ENCODE measurements at regions not wholly inside any gene's neighbourhood (a gene's known extent, or its start where the extent isn't known, plus 50 kb on each side); places are given as distances from the start of the nearest gene placed in this dataset.

DNA sequence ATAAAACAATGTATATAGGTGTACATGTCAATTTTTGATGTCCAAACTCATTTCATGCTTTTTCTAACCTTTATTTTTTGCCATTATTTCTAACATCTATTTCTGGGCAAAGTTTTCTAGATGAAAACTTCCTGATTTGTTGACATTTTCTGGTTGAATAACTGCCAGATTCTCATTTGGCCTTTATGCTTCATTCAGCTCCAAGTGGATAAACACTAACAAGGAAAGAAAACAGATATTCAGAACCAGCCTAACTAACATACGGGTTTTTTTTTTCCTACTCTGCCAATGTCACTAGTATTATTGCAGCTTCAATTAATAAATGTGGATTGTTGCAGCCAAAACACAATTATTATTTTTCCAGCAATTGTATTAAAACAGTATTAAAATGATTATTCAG, 50.9 kb upstream of the RAP1GDS1 start:
- H3K27me3 Mint-ChIP-seq (ENCODE audit: low read depth in 3 of 3) = no peaks in the 10 kb centered on the region
- no peak overlapping the region for H3K27ac Mint-ChIP-seq
- no peak for DNase-seq
- peaks cover 0 to 4% (median 0%) of the 10 kb centered on the region in 3 donors for H3K36me3 Mint-ChIP-seq
- no peak overlapping the region for H3K4me3 Mint-ChIP-seq
- no peaks in the 10 kb centered on the region for H3K4me1 Mint-ChIP-seq
- no peaks in the 10 kb centered on the region for H3K9me3 Mint-ChIP-seq

DNA sequence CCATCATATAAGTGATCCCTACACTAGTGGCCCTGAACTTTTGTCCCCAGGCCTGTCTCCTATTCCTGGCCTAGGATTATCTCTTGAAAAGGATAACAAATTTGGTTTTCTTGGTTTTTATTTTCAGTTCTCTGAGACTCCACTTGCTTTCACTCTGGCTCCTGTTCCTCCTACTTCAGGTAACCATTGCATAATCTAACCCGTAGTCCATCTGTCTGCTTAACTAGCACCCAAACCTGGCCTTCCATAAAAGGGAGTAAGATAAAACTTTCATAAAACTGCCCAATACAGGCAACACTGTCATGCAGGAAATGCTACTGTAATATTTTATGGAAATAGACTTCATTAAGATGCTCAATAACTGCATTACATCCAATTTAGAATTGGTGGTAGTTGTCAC, 52.1 kb upstream of the RAP1GDS1 start:
- H3K27me3 Mint-ChIP-seq (ENCODE audit: low read depth in 3 of 3) = no peaks in the 10 kb centered on the region
- no peak for DNase-seq
- no peak overlapping the region for H3K27ac Mint-ChIP-seq
- no peaks in the 10 kb centered on the region for H3K4me1 Mint-ChIP-seq
- peaks cover 0 to 4% (median 0%) of the 10 kb centered on the region in 3 donors for H3K36me3 Mint-ChIP-seq
- H3K4me3 Mint-ChIP-seq = no peak overlapping the region
- no peaks in the 10 kb centered on the region for H3K9me3 Mint-ChIP-seq

DNA sequence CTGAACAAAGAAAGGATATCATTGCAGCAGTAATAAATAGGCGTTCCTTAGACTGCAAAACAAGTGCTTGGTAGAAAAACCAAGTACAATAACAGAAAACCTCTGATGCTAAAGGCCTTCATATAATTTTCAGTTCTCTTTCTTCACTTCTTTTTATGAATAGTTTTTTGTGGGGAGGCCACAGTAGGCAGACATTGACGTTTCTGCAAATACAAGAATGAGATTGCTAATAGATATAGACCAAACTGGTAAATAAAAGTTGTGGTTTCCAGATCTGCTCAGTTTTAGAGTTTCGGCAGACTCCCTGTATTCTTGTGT, 57.0 kb upstream of the RAP1GDS1 start:
- peaks cover 3 to 15% (median 7%) of the 10 kb centered on the region in 6 donors for H3K9me3 Mint-ChIP-seq
- H3K27ac Mint-ChIP-seq = no peak overlapping the region
- peaks cover 0 to 1% (median 0%) of the 10 kb centered on the region in 3 donors for H3K27me3 Mint-ChIP-seq (ENCODE audit: low read depth in 3 of 3)
- peaks cover 4% of the 10 kb centered on the region in 3 donors for H3K36me3 Mint-ChIP-seq
- H3K4me1 Mint-ChIP-seq = no peaks in the 10 kb centered on the region
- DNase-seq = no peak
- no peak overlapping the region for H3K4me3 Mint-ChIP-seq

DNA sequence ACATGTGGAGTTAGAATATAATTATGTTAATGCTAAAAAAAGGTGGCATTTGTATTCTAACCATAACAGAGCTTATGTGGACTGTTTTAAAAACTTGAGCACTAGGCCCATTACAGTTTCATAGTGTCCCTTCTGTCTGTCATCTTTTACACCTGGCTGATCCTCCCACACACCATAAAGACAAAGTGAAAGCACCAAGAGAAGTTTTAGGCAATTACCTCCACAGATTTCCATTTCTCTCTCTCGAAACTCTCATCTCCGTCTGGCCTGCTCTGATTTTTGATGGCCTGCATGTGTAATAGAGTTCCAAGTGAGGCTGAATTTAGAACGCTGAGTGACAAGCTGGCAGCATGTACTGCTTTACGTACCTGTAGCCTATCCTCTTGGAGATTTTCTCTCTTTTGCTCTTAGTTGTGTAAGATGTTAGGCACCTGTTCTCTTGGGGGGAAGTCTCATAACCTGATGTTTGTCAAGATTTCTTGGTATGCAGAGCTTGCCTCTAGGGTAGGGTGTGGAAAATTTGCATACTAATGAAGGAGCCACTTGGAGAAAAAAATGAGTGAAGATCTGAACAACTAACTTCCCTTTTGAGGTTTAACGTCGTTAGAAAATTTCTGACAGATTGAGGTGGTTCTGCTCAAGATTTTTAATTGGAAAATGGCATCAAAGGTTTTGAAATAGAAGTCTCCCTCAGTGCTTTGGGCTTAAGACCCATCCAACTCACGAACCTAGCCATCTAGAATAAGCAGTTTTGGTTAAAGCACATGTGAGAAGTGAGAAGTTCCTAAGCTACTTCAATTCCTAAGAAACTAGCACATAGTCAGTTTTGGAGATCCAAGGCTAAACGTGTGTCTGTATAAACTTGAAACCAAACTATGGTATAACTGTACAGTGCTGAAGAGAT, 57.6 kb upstream of the RAP1GDS1 start:
- no peak for DNase-seq
- peaks cover 3 to 15% (median 7%) of the 10 kb centered on the region in 6 donors for H3K9me3 Mint-ChIP-seq
- no peaks in the 10 kb centered on the region for H3K4me1 Mint-ChIP-seq
- H3K27ac Mint-ChIP-seq = no peak overlapping the region
- H3K36me3 Mint-ChIP-seq = peaks cover 4% of the 10 kb centered on the region in 3 donors
- H3K27me3 Mint-ChIP-seq (ENCODE audit: low read depth in 3 of 3) = peaks cover 0 to 2% (median 1%) of the 10 kb centered on the region in 3 donors
- H3K4me3 Mint-ChIP-seq = no peak overlapping the region

DNA sequence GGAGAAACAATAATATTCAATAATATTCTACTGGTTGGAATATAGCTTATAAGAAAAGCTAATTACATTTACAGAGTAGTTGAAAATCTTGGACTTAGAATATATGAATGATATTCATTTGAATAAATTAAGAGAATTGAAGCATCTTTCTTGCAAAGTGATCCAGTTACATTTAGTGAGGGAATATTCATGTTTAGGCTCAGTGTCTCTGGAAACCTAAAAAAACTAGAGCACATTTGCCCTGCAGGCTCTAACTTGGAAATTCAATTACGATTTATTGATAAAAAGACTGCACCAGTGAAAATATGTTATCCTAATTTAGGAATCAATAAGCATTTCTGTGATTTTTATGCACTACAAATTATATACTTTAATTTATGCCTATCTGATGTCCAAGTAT, 58.3 kb upstream of the RAP1GDS1 start:
- Mint-ChIP-seq H3K4me1 (no peaks in the 10 kb centered on the region), H3K9me3 (peaks cover 3 to 18% (median 10%) of the 10 kb centered on the region in 6 donors), H3K4me3 (no peak overlapping the region), H3K36me3 (peaks cover 4 to 10% (median 4%) of the 10 kb centered on the region in 3 donors), H3K27ac (no peak overlapping the region), H3K27me3 (ENCODE audit: low read depth in 3 of 3) (peaks cover 0 to 2% (median 1%) of the 10 kb centered on the region in 3 donors)
- DNase-seq = no peak

DNA sequence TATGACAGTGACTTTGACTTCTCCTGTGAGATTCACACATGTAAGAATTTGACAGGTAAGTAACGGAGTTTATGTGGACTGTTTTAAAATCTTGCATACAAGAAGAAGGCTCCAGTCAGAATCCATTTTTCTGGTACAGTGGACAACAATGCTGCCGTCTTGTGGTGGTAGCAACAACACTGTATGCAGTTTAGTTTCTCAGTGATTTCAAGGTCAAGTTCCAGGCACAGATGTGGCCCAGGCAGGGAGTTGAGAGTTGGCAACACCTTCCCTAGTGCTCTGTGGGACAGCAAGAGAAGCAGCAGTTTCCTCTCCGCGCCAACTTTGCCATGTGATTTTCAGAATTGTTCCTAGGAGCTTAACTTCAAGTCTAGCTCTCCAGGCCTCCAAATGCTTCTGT, 56.0 kb upstream of the STPG2 start:
- Mint-ChIP-seq H3K27ac (no peak overlapping the region), H3K27me3 (ENCODE audit: low read depth in 3 of 3) (peaks cover 1 to 11% (median 2%) of the 10 kb centered on the region in 3 donors), H3K9me3 (peaks cover 5 to 41% (median 22%) of the 10 kb centered on the region in 6 donors), H3K36me3 (peaks cover 4 to 13% (median 10%) of the 10 kb centered on the region in 3 donors), H3K4me1 (no peaks in the 10 kb centered on the region), H3K4me3 (no peak overlapping the region)
- DNase-seq = no peak

DNA sequence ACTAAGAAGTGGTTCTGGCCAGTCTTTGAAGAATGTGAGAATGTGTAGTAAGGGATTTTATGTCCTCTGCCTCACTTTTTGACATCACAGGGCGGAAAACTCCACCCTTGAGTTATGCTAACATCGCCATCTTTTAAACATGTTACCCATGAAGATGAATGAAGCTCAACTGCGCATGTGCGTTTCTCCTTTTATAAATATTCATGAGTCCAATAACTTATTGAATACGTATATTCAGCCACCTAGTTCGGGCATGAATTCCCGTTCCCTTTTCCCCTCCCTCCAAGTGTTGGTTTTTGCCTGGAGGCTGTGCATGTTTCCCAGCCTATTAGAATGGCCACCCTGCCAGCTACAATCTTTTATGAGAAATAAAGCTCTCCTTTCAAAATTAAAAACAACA, 51.7 kb upstream of the STPG2 start:
- Mint-ChIP-seq H3K27me3 (ENCODE audit: low read depth in 3 of 3) (peaks cover 2 to 11% (median 7%) of the 10 kb centered on the region in 3 donors), H3K27ac (no peak overlapping the region), H3K4me3 (no peak overlapping the region), H3K9me3 (peaks cover 8 to 51% (median 24%) of the 10 kb centered on the region in 6 donors), H3K4me1 (no peaks in the 10 kb centered on the region), H3K36me3 (peaks cover 6 to 15% (median 13%) of the 10 kb centered on the region in 3 donors)
- no peak for DNase-seq

DNA sequence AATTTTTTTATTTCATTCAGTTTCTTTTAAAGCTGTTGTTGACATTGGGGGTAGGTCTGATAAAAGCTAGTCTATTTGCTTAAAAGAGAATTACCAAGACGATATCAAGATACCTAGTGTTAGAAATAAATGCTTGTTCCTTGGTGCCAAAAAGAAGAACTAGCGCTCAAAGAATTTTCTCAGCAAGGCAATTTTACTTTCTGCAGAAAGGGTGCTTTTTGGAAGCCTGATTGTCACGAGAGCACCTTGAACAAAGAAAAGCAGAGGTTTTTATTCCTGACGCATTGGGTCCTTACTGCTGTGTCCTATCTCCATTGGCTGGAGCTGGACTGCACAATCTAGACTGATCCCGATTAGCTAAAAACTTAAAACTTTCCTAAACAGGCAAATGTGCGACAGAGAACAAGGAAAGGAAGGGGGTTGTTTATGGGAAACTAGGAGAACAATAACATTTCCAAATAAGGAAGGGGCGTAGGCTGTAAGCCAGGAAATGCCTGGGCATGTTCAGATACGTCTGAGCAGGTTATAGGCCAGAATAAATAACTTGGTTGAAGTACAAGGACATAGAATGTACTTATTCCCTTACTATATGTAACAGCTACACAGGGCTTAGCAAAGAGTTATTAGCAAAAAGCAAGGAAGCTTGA, 50.3 kb upstream of the STPG2 start:
- H3K9me3 Mint-ChIP-seq = peaks cover 8 to 51% (median 24%) of the 10 kb centered on the region in 6 donors
- DNase-seq = no peak
- H3K4me1 Mint-ChIP-seq = no peaks in the 10 kb centered on the region
- peaks cover 2 to 9% (median 7%) of the 10 kb centered on the region in 3 donors for H3K27me3 Mint-ChIP-seq (ENCODE audit: low read depth in 3 of 3)
- no peak overlapping the region for H3K27ac Mint-ChIP-seq
- no peak overlapping the region for H3K4me3 Mint-ChIP-seq
- peaks cover 6 to 15% (median 13%) of the 10 kb centered on the region in 3 donors for H3K36me3 Mint-ChIP-seq
